H9 (cell line): ENCODE measurements at regions not wholly inside any gene's neighbourhood (a gene's known extent, or its start where the extent isn't known, plus 50 kb on each side); places are given as distances from the start of the nearest gene placed in this dataset.

Source experiments
- DNase-seq: peaks from one replicate; pipeline ENCODE4 v3.0.0-alpha.2; 2017
- H2AFZ ChIP-seq: one replicate; pipeline ENCODE4 v1.6.1; 2013; ENCODE audit warnings: mild to moderate bottlenecking, low read length, control low read depth, moderate library complexity
- H2AK5ac ChIP-seq: 2 replicates; pipeline ENCODE4 v1.6.1; 2013; ENCODE audit warnings: low read length, control low read depth, mixed read lengths; ENCODE audit not compliant: insufficient read length
- H2BK120ac ChIP-seq: one replicate; pipeline ENCODE4 v1.6.1; 2013; ENCODE audit warnings: low read depth, mild to moderate bottlenecking, low read length, control low read depth, inconsistent platforms; ENCODE audit not compliant: poor library complexity, severe bottlenecking
- H2BK12ac ChIP-seq: 2 replicates; pipeline ENCODE4 v1.6.1; 2013; ENCODE audit warnings: low read length, control low read depth, mixed read lengths, low read depth; ENCODE audit not compliant: insufficient read length
- H2BK15ac ChIP-seq: 2 replicates; pipeline ENCODE4 v1.6.1; 2013; ENCODE audit warnings: low read depth, low read length, control low read depth
- H2BK20ac ChIP-seq: one replicate; pipeline ENCODE4 v1.6.1; 2013; ENCODE audit warnings: low read depth, mild to moderate bottlenecking, low read length, control low read depth, inconsistent platforms; ENCODE audit not compliant: poor library complexity, severe bottlenecking
- H2BK5ac ChIP-seq: 2 replicates; pipeline ENCODE4 v1.6.1; 2013; ENCODE audit warnings: low read length, control low read depth, mixed read lengths; ENCODE audit not compliant: insufficient read length
- H3K14ac ChIP-seq: 2 replicates; pipeline ENCODE4 v1.6.1; 2013; ENCODE audit warnings: low read length, control low read depth; ENCODE audit not compliant: insufficient read depth
- H3K18ac ChIP-seq: 2 replicates; pipeline ENCODE4 v1.6.1; 2013; ENCODE audit warnings: low read depth, mild to moderate bottlenecking, mixed read lengths, low read length, control low read depth; ENCODE audit not compliant: insufficient read length
- H3K23ac ChIP-seq: 2 replicates; pipeline ENCODE4 v1.6.1; 2013; ENCODE audit warnings: low read length, control low read depth, mixed read lengths, low read depth; ENCODE audit not compliant: insufficient read length
- H3K23me2 ChIP-seq: 2 replicates; pipeline ENCODE4 v1.6.1; 2013; ENCODE audit warnings: low read depth, mild to moderate bottlenecking, mixed read lengths, low read length, control low read depth; ENCODE audit not compliant: insufficient read length, poor library complexity, severe bottlenecking
- H3K27ac ChIP-seq: 2 replicates; pipeline ENCODE4 v1.5.1; 2013; ENCODE audit warnings: low read length, control low read depth, mixed read lengths, low read depth; ENCODE audit not compliant: insufficient read length
- H3K27me3 ChIP-seq: 2 replicates; pipeline ENCODE4 v1.6.1; 2013; ENCODE audit warnings: low read length, control low read depth, inconsistent platforms; ENCODE audit not compliant: insufficient read depth
- H3K4ac ChIP-seq: 2 replicates; pipeline ENCODE4 v1.6.1; 2013; ENCODE audit warnings: low read depth, mild to moderate bottlenecking, control low read depth, inconsistent platforms, low read length, moderate library complexity
- H3K4me1 ChIP-seq: 2 replicates; pipeline ENCODE4 v1.6.1; 2013; ENCODE audit warnings: low read length, control low read depth, inconsistent platforms; ENCODE audit not compliant: insufficient read depth
- H3K4me2 ChIP-seq: 2 replicates; pipeline ENCODE4 v1.6.1; 2013; ENCODE audit warnings: low read length, control low read depth, mixed read lengths; ENCODE audit not compliant: insufficient read length, insufficient read depth
- H3K56ac ChIP-seq: 2 replicates; pipeline ENCODE4 v1.6.1; 2013; ENCODE audit warnings: low read depth, mild to moderate bottlenecking, mixed read lengths, low read length, control low read depth; ENCODE audit not compliant: insufficient read length
- H3K79me1 ChIP-seq: 2 replicates; pipeline ENCODE4 v1.6.1; 2013; ENCODE audit warnings: low read depth, mild to moderate bottlenecking, moderate library complexity, low read length, control low read depth, inconsistent platforms; ENCODE audit not compliant: insufficient read depth, poor library complexity, severe bottlenecking
- H3K79me2 ChIP-seq: 2 replicates; pipeline ENCODE4 v1.6.1; 2013; ENCODE audit warnings: low read length, control low read depth, inconsistent platforms; ENCODE audit not compliant: insufficient read depth
- H3K9ac ChIP-seq: 2 replicates; pipeline ENCODE4 v1.6.1; 2013; ENCODE audit warnings: low read length, control low read depth, mixed read lengths; ENCODE audit not compliant: insufficient read length; ENCODE audit errors: extremely low read depth
- H3K9me3 ChIP-seq: one replicate; pipeline ENCODE4 v1.6.1; 2013; ENCODE audit warnings: low read depth, low read length, inconsistent platforms; ENCODE audit not compliant: control insufficient read depth
- H3T11ph ChIP-seq: one replicate; pipeline ENCODE4 v1.6.1; 2013; ENCODE audit warnings: mild to moderate bottlenecking, low read length, control low read depth, inconsistent platforms
- H4K20me1 ChIP-seq: one replicate; pipeline ENCODE4 v1.6.1; 2013; ENCODE audit not compliant: control insufficient read depth, insufficient read length, insufficient read depth
- H4K5ac ChIP-seq: 2 replicates; pipeline ENCODE4 v1.6.1; 2013; ENCODE audit warnings: low read depth, mild to moderate bottlenecking, mixed read lengths, low read length, control low read depth; ENCODE audit not compliant: insufficient read length
- H4K8ac ChIP-seq: replicated peaks from 2 replicates; pipeline ENCODE4 v1.6.1; 2013; ENCODE audit warnings: low read length, control low read depth, mixed read lengths, low read depth; ENCODE audit not compliant: insufficient read length
- H4K91ac ChIP-seq: 2 replicates; pipeline ENCODE4 v1.6.1; 2013; ENCODE audit warnings: low read depth, mild to moderate bottlenecking, moderate library complexity, mixed read lengths, low read length, control low read depth; ENCODE audit not compliant: insufficient read length
- H3K27ac Mint-ChIP-seq, 3 experiments: 2 replicates in 2 of 3; 3 replicates in 1 of 3; pipeline ENCODE4 v1.8.0; 2020 to 2021; ENCODE audit warnings: mixed read lengths in 3 of 3, mild to moderate bottlenecking in 1 of 3, moderate library complexity in 1 of 3
- H3K27me3 Mint-ChIP-seq: 2 replicates; pipeline ENCODE4 v1.8.0; 2021; ENCODE audit warnings: low read depth, mild to moderate bottlenecking, moderate library complexity, mixed read lengths
- H3K36me3 Mint-ChIP-seq, 3 experiments: 2 replicates in 2 of 3; 3 replicates in 1 of 3; pipeline ENCODE4 v1.8.0; 2020 to 2021; ENCODE audit warnings: low read depth in 3 of 3, mixed read lengths in 3 of 3; ENCODE audit not compliant: insufficient read depth in 1 of 3
- H3K4me1 Mint-ChIP-seq, 2 experiments: 2 replicates each; pipeline ENCODE4 v1.8.0; 2020; ENCODE audit warnings: mixed read lengths in 2 of 2
- H3K4me3 Mint-ChIP-seq, 2 experiments: 2 replicates in 1 of 2; 3 replicates in 1 of 2; pipeline ENCODE4 v1.8.0; 2020 to 2021; ENCODE audit warnings: mild to moderate bottlenecking in 2 of 2, mixed read lengths in 2 of 2, moderate library complexity in 1 of 2
- H3K9me3 Mint-ChIP-seq, 2 experiments: 2 replicates in 1 of 2; 3 replicates in 1 of 2; pipeline ENCODE4 v1.8.0; 2020; ENCODE audit warnings: mild to moderate bottlenecking in 2 of 2, mixed read lengths in 2 of 2, moderate library complexity in 1 of 2
- CTCF ChIP-seq: fragments of 200-600 bp; sonication (generic); conservative IDR thresholded peaks from 3 replicates; pipeline ENCODE4 v1.8.0; 2021; ENCODE audit warnings: antibody characterized with exemption, mild to moderate bottlenecking
- WGBS: extraction: QIAGEN DNeasy Blood & Tissue Kit; methylation state at CpG from one replicate; pipeline ENCODE4 v1.1.7; 2013; ENCODE audit warnings: missing lambda C conversion rate, low lambda C conversion rate, mixed read lengths; ENCODE audit not compliant: insufficient read length; ENCODE audit errors: extremely low coverage; 5-methylcytosine and 5-hydroxymethylcytosine counted together

- no peak overlapping the region for H3K23ac ChIP-seq
Measured at GRCh38 chr15:97849183-97849582, 111.3 kb upstream of the ARRDC4 start.

More at GRCh38 chr15:97849183-97849582, 111.3 kb upstream of the ARRDC4 start:
- Histone ChIP-seq H3K14ac (no peak overlapping the region), H3K27me3 (no peaks in the 10 kb centered on the region), H2BK12ac (no peak overlapping the region), H3K27ac (no peak overlapping the region), H3K4ac (no peak overlapping the region), H3K4me1 (no peaks in the 10 kb centered on the region), H4K91ac (no peak overlapping the region), H3K79me2 (no peaks in the 10 kb centered on the region), H3K9me3 (no peaks in the 10 kb centered on the region), H3K18ac (no peak overlapping the region), H2BK15ac (no peak overlapping the region), H2AFZ (no peak overlapping the region), H2BK120ac (no peak overlapping the region), H3K9ac (no peak overlapping the region), H2AK5ac (no peak overlapping the region), H2BK20ac (no peak overlapping the region), H4K8ac (no peak overlapping the region), H3K4me2 (no peak overlapping the region), H3K23me2 (no peaks in the 10 kb centered on the region), H3T11ph (no peak overlapping the region), H4K5ac (no peak overlapping the region), H3K79me1 (no peaks in the 10 kb centered on the region), H4K20me1 (no peaks in the 10 kb centered on the region), H3K56ac (no peak overlapping the region), H2BK5ac (no peak overlapping the region)
- H3K27ac Mint-ChIP-seq = no peak overlapping the region
- no peak overlapping the region for H3K4me3 Mint-ChIP-seq
- DNase-seq = no peak
- H3K36me3 Mint-ChIP-seq = no peaks in the 10 kb centered on the region
- H3K4me1 Mint-ChIP-seq = no peaks in the 10 kb centered on the region
- no CpG with 5 or more reads among the region's 6 CpGs for WGBS
- peaks cover 0 to 4% of the 10 kb centered on the region in 2 experiments; a peak in 3 of 5 replicates for H3K9me3 Mint-ChIP-seq
- peaks cover 2% of the 10 kb centered on the region; the same call in 1 of the 2 replicates for H3K27me3 Mint-ChIP-seq
- TF ChIP-seq CTCF = peak; percentile 59
